Activated B cell treated with CpG ODN at 0.5 μM for 24 hours (primary cell): ENCODE measurements at regions not wholly inside any gene's neighbourhood (a gene's known extent, or its start where the extent isn't known, plus 50 kb on each side); places are given as distances from the start of the nearest gene placed in this dataset.

ENCODE experiments used
- ATAC-seq: fragments of 200-7000 bp; cut with Tn5 transposase; one replicate; pipeline ENCODE4 v1.10.0; 2021; ENCODE audit warnings: low read depth, mild to moderate bottlenecking, moderate library complexity
- CTCF ChIA-PET: fragments of 350-600 bp; sonication (Branson Sonifier 250); formaldehyde crosslinking; loops from one replicate; lab custom pipeline; 2021; ENCODE audit warnings: antibody characterized with exemption; lab: Charles Lee
- POLR2A ChIA-PET: fragments of 350-600 bp; sonication (Branson Sonifier 250); formaldehyde crosslinking; loops from one replicate; lab custom pipeline; 2021; ENCODE audit warnings: antibody characterized with exemption; lab: Charles Lee
- DNase-seq: peaks from one replicate; pipeline ENCODE4 v3.0.0; 2022
- H3K27ac Mint-ChIP-seq: one replicate; pipeline ENCODE4 v1.8.0; 2020; ENCODE audit warnings: mixed read lengths
- H3K27me3 Mint-ChIP-seq: one replicate; pipeline ENCODE4 v1.8.0; 2021; ENCODE audit warnings: mixed read lengths
- H3K36me3 Mint-ChIP-seq: one replicate; pipeline ENCODE4 v1.8.0; 2021; ENCODE audit warnings: low read depth, mixed read lengths
- H3K4me1 Mint-ChIP-seq: one replicate; pipeline ENCODE4 v1.8.0; 2021; ENCODE audit warnings: mixed read lengths
- H3K4me3 Mint-ChIP-seq: one replicate; pipeline ENCODE4 v1.8.0; 2020; ENCODE audit warnings: mild to moderate bottlenecking, mixed read lengths
- H3K9me3 Mint-ChIP-seq: one replicate; pipeline ENCODE4 v1.8.0; 2020; ENCODE audit warnings: mixed read lengths
- intact Hi-C: fragments of 100-400 bp; cut with micrococcal nuclease; formaldehyde crosslinking; loops from one replicate; pipeline ENCODE4 v1.15.1; 2024
- TF ChIP-seq, protein P1 (sequence below): fragments of 200-600 bp; IDR thresholded peaks from one replicate; pipeline ENCODE4 v1.8.0; 2022; ENCODE audit warnings: antibody characterized with exemption, mild to moderate bottlenecking

DNA sequence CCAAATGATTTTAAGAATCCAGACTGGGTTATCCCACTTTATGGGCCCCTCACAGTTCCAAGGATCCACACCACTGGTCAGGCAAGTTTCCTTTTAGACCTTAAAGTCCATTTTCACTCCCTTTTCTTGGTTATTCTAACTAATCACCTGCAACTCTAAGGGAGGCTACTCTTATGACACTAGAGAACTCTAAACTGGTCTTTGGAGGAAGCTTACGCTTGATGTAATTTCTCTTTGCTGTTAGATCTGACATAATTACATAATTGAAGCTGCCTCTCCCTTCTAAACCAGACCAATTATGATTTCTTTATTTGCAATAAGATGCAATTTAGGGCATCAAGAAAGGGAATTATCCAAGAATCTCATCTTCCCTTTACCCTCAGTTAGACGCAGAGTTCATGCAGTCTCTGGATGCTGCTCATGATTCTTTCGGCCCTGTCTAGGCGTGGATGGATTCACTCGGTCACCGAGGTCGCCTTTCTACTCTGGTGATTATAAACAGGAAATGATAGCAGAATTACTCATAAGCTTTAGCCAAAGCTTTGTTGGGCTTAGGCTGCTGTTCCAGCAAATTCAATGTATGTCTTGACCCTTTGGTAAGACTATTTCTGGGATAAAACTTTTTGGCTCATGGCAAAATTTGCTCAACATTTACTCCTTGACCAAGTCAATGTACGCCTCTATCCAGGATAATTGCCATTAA is 130.9 kb upstream of the PRNP start:
- ChIA-PET CTCF (no interaction called here), POLR2A (no interaction called here)
- ATAC-seq = no peak
- H3K27me3 Mint-ChIP-seq = peaks cover 26% of the 10 kb centered on the region
- H3K36me3 Mint-ChIP-seq = no peaks in the 10 kb centered on the region
- intact Hi-C loops = no loop called here
- H3K4me3 Mint-ChIP-seq = no peak overlapping the region
- DNase-seq = no peak
- TF ChIP-seq, protein P1, sequence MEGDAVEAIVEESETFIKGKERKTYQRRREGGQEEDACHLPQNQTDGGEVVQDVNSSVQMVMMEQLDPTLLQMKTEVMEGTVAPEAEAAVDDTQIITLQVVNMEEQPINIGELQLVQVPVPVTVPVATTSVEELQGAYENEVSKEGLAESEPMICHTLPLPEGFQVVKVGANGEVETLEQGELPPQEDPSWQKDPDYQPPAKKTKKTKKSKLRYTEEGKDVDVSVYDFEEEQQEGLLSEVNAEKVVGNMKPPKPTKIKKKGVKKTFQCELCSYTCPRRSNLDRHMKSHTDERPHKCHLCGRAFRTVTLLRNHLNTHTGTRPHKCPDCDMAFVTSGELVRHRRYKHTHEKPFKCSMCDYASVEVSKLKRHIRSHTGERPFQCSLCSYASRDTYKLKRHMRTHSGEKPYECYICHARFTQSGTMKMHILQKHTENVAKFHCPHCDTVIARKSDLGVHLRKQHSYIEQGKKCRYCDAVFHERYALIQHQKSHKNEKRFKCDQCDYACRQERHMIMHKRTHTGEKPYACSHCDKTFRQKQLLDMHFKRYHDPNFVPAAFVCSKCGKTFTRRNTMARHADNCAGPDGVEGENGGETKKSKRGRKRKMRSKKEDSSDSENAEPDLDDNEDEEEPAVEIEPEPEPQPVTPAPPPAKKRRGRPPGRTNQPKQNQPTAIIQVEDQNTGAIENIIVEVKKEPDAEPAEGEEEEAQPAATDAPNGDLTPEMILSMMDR = no peak
- H3K27ac Mint-ChIP-seq = no peak overlapping the region
- H3K4me1 Mint-ChIP-seq = no peaks in the 10 kb centered on the region
- no peaks in the 10 kb centered on the region for H3K9me3 Mint-ChIP-seq

DNA sequence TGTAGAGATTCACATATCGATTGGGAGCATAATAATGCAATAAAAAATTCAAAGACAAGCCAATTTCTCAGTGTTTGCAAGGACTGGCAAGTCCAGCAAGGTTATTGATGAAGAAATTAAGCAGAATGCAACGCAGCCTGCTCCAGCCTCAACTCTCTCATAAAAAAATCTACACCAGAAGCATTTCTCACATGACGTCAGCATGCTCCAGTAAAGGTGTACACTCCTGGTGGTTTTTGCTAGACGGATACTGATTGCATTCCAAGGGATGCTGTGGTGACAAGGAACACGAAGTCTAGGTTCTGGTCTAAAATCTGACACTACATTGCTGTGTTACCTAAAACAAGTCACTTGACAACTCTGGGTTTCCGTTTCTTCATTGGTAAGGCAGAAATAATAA is 131.9 kb upstream of the PRNP start:
- DNase-seq (no peak), ATAC-seq (no peak)
- intact Hi-C loops = no loop called here
- Mint-ChIP-seq H3K27me3 (peaks cover 30% of the 10 kb centered on the region), H3K27ac (no peak overlapping the region), H3K9me3 (no peaks in the 10 kb centered on the region), H3K4me1 (no peaks in the 10 kb centered on the region), H3K4me3 (no peak overlapping the region), H3K36me3 (no peaks in the 10 kb centered on the region)
- TF ChIP-seq, protein P1 = no peak
- ChIA-PET POLR2A (no interaction called here), CTCF (no interaction called here)

DNA sequence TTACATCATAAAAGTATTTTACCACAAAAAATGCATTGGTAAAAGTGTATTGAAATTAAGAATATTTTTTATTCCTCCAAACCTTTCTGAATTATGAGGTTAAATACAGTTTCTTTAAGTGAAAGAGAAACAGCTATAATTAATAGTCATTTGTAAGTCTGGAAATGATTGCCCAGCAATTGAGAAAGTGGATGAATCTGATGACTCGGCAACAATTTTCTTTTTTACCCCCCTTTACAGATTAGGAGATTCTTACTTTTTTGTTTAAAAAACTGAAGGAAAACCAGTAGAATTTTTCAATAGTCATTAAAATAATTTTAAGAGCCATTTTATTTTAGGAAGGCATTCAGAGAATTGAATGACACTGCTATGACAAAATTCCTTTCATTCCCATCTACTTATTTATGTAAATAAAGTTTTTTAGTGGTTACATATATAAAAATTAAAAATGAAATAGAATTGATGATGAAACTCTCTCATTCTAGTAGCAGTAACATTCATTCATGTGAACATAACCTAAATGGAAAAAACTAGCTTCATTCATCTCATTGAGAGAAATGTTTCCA is 134.1 kb upstream of the PRNP start:
- ChIA-PET POLR2A (no interaction called here), CTCF (no interaction called here)
- peaks cover 2% of the 10 kb centered on the region for H3K9me3 Mint-ChIP-seq
- TF ChIP-seq, protein P1 = no peak
- DNase-seq (no peak), ATAC-seq (no peak)
- no peaks in the 10 kb centered on the region for H3K36me3 Mint-ChIP-seq
- no peaks in the 10 kb centered on the region for H3K4me1 Mint-ChIP-seq
- H3K27ac Mint-ChIP-seq = no peak overlapping the region
- intact Hi-C loops = no loop called here
- H3K4me3 Mint-ChIP-seq = no peak overlapping the region
- peaks cover 28% of the 10 kb centered on the region for H3K27me3 Mint-ChIP-seq

DNA sequence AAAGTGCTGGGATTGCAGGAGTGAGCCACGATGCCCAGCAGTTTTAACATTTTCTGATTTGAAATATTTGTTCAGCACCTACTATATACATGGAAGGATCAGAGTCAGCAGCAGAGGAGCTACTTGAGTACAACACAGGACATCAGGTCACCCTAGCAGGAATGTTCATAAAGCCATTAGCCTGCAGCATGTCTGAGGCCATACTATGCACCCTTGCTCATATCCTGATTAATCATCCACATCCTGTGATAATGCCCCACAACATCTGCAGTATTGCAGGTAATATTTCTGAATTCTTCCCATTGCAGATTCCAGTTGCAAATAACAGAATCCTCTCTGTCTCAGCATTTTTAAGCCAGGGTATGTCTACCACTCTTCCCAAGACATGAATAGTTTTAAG is 135.5 kb upstream of the PRNP start:
- no peak for ATAC-seq
- no peak overlapping the region for H3K4me3 Mint-ChIP-seq
- peaks cover 2% of the 10 kb centered on the region for H3K9me3 Mint-ChIP-seq
- intact Hi-C loops = no loop called here
- TF ChIP-seq, protein P1 = no peak
- no peak for DNase-seq
- H3K27ac Mint-ChIP-seq = no peak overlapping the region
- no peaks in the 10 kb centered on the region for H3K36me3 Mint-ChIP-seq
- POLR2A ChIA-PET = no interaction called here
- CTCF ChIA-PET = no interaction called here
- H3K27me3 Mint-ChIP-seq = peaks cover 29% of the 10 kb centered on the region
- no peaks in the 10 kb centered on the region for H3K4me1 Mint-ChIP-seq

DNA sequence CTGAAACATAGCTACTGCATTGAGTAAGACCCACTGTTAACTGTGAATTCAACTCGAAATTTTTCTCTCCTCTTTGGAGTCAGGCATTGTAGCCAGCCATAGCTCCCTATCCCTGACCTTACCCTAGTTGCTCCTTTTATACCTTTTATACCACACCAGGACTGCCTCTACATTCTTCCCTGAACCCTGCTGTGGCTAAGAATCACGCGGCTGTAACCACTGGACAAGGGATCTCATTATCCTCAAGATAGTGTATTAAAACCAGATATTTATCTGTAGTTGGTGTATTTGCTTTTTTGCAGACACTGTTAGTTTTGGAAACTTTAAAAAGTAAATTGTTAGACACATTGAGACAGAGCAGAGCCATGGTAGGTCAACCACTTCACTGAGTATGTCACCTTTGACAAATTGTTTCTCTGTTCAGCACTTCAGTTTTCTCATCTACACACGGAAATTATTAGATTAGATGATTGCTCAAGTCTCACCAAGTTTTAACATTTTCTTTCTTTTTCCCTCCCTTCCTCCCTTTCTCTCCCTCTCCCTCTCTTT is 136.5 kb upstream of the PRNP start:
- no peaks in the 10 kb centered on the region for H3K4me1 Mint-ChIP-seq
- no peaks in the 10 kb centered on the region for H3K36me3 Mint-ChIP-seq
- no peak for DNase-seq
- peaks cover 2% of the 10 kb centered on the region for H3K9me3 Mint-ChIP-seq
- H3K27ac Mint-ChIP-seq = no peak overlapping the region
- H3K4me3 Mint-ChIP-seq = no peak overlapping the region
- TF ChIP-seq, protein P1 = no peak
- ChIA-PET POLR2A (no interaction called here), CTCF (no interaction called here)
- peaks cover 27% of the 10 kb centered on the region for H3K27me3 Mint-ChIP-seq
- intact Hi-C loops = no loop called here
- no peak for ATAC-seq
